ENCODE measurements at regions not wholly inside any gene's neighbourhood (a gene's known extent, or its start where the extent isn't known, plus 50 kb on each side); places are given as distances from the start of the nearest gene placed in this dataset.

DNA sequence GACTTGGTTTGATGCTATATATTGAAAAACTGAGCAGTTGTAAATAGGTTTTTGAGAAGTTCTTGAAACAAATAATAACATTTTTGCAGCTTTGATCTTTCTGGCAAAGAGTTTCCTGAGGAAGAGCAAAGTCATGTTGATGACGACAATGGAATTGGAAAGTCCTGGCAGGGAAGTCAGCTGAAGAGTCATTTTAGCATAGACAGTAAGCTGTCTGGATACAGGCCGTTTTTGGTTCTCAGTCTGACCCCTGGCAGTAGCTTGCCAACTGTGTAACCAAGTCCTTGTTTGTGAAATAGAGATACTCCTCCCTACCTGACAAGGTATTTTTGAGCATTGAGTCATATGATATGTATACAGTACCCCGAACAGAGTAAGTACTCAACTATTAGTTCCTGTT lies 193.3 kb downstream of the C11orf91 start:
- WGBS, 5 donors: 51 to 86% (median 66%) methylated on average over 3 of the region's 3 CpGs
- no peaks in the 10 kb centered on the region for H3K36me3 ChIP-seq
- no peak overlapping the region for H3K27ac ChIP-seq
- H3K4me1 ChIP-seq: no peaks in the 10 kb centered on the region
- peaks cover 0 to 22% (median 0%) of the 10 kb centered on the region in 7 donors for H3K27me3 ChIP-seq (replicated peaks in 1 of 7)
- H3K9me3 ChIP-seq: no peaks in the 10 kb centered on the region
- no peak overlapping the region for H3K4me3 ChIP-seq
- DNase-seq: no peak
- intact Hi-C loops (cut with DNase I; ENCODE audit: low total_unique reads): no loop called here
- TF ChIP-seq POLR2A (IDR thresholded peaks at IDR 0.05): no peak
- TF ChIP-seq POLR2AphosphoS5 (IDR thresholded peaks at IDR 0.05): no peak
- TF ChIP-seq, protein P1, sequence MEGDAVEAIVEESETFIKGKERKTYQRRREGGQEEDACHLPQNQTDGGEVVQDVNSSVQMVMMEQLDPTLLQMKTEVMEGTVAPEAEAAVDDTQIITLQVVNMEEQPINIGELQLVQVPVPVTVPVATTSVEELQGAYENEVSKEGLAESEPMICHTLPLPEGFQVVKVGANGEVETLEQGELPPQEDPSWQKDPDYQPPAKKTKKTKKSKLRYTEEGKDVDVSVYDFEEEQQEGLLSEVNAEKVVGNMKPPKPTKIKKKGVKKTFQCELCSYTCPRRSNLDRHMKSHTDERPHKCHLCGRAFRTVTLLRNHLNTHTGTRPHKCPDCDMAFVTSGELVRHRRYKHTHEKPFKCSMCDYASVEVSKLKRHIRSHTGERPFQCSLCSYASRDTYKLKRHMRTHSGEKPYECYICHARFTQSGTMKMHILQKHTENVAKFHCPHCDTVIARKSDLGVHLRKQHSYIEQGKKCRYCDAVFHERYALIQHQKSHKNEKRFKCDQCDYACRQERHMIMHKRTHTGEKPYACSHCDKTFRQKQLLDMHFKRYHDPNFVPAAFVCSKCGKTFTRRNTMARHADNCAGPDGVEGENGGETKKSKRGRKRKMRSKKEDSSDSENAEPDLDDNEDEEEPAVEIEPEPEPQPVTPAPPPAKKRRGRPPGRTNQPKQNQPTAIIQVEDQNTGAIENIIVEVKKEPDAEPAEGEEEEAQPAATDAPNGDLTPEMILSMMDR (IDR thresholded peaks at IDR 0.05 in 8 of 11, conservative IDR thresholded peaks at IDR 0.05 in 3 of 11): no peak

DNA sequence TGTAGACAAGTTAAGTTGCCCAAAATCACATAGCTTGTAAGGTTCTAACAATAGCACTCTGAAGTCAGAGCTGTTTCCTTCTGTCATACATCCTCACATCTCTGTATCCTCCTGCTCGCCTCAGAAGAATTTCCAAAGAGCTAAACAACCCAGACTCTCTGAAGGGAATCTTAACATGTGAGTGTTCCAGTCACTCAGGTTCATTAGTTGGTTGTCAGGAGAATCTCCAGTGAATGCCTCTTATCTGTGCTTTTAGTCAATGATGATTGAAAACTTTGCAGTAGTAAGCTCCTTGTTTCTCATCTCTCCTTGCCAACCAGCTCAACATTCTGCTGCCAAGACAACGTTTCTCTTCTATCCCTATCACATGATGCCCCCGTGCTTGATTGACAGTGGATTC lies 195.5 kb downstream of the C11orf91 start:
- Histone ChIP-seq H3K36me3 (no peaks in the 10 kb centered on the region), H3K4me1 (no peaks in the 10 kb centered on the region), H3K9me3 (no peaks in the 10 kb centered on the region), H3K27ac (no peak overlapping the region), H3K27me3 (replicated peaks in 1 of 7) (peaks cover 0 to 20% (median 0%) of the 10 kb centered on the region in 7 donors), H3K4me3 (no peak overlapping the region)
- no peak for DNase-seq
- TF ChIP-seq POLR2A (IDR thresholded peaks at IDR 0.05) (no peak), POLR2AphosphoS5 (IDR thresholded peaks at IDR 0.05) (no peak)
- TF ChIP-seq, protein P1 (IDR thresholded peaks at IDR 0.05 in 8 of 11, conservative IDR thresholded peaks at IDR 0.05 in 3 of 11): no peak
- WGBS, 5 donors: 57 to 66% (median 63%) methylated on average over 3 of the region's 3 CpGs
- intact Hi-C loops (cut with DNase I; ENCODE audit: low total_unique reads): no loop called here

DNA sequence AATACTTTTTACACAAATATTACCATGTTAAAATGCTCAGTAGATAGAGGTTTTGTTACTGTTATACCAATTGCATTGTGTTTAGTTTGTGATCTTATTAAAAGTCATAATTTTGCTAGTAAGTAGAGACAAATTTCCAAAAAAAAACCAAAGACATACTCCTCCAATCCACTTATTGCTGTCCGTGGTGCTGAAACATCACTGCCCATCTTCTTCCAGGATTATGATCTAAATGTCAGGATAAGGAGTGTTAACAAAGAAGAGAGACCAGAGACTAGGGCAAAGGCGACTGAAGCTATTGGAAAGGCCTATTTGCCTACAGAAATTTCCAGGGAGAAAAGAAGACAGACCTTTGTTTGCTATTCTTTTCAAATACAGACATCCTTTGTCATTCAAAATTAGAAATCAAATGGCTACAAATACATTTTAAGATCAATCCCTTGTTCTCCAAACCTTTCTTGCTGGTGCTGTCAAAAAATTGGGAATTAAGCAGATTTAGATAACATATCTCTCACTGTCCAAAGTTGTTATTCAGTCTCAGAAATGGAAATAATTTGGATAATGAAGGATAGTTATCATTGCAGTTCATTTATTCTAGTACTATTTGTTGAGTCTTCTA lies 199.7 kb downstream of the C11orf91 start:
- intact Hi-C loops (cut with DNase I; ENCODE audit: low total_unique reads): no loop called here
- DNase-seq: no peak
- 8 to 19% (median 15%) methylated on average over 2 of the region's 2 CpGs for WGBS, 5 donors

DNA sequence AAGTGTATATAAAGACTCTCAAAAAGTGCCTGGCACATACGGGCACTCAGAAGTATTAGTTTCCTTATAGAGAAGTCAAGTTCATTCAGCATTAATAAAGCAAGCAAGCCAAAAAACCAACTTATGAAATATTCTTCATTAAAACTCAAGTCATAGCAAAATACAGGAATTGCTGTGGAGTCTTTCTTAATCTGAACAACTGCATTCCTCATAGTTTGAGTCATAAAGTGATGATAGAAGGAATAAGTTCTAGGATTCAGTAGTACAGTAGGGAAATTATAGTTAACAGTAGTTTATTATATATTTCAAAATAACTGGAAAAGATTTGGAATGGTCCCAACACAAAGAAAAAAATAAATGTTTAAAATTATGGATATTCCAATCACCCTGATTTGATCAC lies 200.3 kb downstream of the C11orf91 start:
- H3K27ac ChIP-seq: no peak overlapping the region
- 86 to 97% (median 94%) methylated on average over 1 of the region's 1 CpG for WGBS, 5 donors
- no peaks in the 10 kb centered on the region for H3K36me3 ChIP-seq
- H3K9me3 ChIP-seq: no peaks in the 10 kb centered on the region
- H3K4me3 ChIP-seq: no peak overlapping the region
- intact Hi-C loops (cut with DNase I; ENCODE audit: low total_unique reads): no loop called here
- H3K27me3 ChIP-seq (replicated peaks in 1 of 7): peaks cover 0 to 27% (median 0%) of the 10 kb centered on the region in 7 donors
- H3K4me1 ChIP-seq: no peaks in the 10 kb centered on the region
- no peak for DNase-seq
- no peak for TF ChIP-seq POLR2AphosphoS5 (IDR thresholded peaks at IDR 0.05)
- TF ChIP-seq, protein P1 (IDR thresholded peaks at IDR 0.05 in 8 of 11, conservative IDR thresholded peaks at IDR 0.05 in 3 of 11): no peak
- TF ChIP-seq POLR2A (IDR thresholded peaks at IDR 0.05): no peak

More for the DNA sequence above, 199.7 kb downstream of the C11orf91 start:
- TF ChIP-seq POLR2A (IDR thresholded peaks at IDR 0.05): no peak
- Histone ChIP-seq H3K9me3 (no peaks in the 10 kb centered on the region), H3K27me3 (replicated peaks in 1 of 7) (peaks cover 0 to 25% (median 0%) of the 10 kb centered on the region in 7 donors), H3K4me1 (no peaks in the 10 kb centered on the region), H3K27ac (no peak overlapping the region), H3K4me3 (no peak overlapping the region), H3K36me3 (no peaks in the 10 kb centered on the region)

All from spleen (tissue), 11 donors.